ENCODE measurements at regions not wholly inside any gene's neighbourhood (a gene's known extent, or its start where the extent isn't known, plus 50 kb on each side); places are given as distances from the start of the nearest gene placed in this dataset.

DNA sequence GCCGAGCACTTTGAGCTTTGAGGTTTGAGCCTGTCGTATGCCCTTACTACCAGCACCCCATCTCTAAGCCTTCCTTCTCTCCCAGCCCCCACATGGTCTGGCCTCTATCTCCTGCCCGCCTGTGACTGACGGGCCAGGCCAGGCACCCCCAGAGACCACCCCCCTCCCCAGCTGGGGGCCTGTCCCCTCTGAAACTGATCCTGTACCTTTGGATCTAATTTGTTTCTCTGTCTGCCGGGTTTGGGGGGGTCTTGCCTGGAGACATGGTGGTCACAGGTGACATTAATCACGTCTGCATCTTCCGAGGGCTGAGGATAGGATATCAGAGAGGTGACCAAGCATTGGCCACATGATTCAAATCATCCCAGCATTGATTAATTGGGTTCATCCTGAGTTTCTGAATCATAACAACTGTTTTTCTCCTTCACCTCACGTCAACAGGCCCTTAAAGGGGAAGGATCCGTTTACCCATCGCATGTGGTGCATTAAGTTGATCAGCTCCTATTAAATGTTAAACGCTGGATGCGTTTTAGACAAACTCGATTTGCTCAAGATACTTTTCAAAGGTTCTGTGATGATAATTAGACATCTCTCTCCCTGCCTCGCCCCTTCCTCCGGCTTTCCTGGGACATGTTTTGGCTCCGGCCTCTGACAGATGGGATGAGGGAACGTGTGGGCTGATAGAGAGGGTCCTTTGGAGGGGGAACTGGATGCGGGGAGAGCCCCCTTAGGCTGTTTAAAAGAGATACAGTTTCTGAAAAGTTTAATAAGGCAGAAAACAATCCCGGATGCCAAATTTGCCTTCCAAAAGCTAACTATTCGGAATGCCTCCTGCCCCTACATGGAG lies 63.3 kb upstream of the TBX3 start:
- TF ChIP-seq EZH2phosphoT487 (IDR thresholded peaks at IDR 0.05; ENCODE audit: low read depth, severe bottlenecking, unreplicated experiment) (no peak), EZH2 (IDR thresholded peaks at IDR 0.05; ENCODE audit: borderline replicate concordance) (no peak)
- TF ChIP-seq, protein P1, sequence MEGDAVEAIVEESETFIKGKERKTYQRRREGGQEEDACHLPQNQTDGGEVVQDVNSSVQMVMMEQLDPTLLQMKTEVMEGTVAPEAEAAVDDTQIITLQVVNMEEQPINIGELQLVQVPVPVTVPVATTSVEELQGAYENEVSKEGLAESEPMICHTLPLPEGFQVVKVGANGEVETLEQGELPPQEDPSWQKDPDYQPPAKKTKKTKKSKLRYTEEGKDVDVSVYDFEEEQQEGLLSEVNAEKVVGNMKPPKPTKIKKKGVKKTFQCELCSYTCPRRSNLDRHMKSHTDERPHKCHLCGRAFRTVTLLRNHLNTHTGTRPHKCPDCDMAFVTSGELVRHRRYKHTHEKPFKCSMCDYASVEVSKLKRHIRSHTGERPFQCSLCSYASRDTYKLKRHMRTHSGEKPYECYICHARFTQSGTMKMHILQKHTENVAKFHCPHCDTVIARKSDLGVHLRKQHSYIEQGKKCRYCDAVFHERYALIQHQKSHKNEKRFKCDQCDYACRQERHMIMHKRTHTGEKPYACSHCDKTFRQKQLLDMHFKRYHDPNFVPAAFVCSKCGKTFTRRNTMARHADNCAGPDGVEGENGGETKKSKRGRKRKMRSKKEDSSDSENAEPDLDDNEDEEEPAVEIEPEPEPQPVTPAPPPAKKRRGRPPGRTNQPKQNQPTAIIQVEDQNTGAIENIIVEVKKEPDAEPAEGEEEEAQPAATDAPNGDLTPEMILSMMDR (IDR thresholded peaks at IDR 0.05; ENCODE audit: poor library complexity) = no peak

Data from hepatocyte (in vitro differentiated cells).